HepG2 (cell line): ENCODE measurements at regions not wholly inside any gene's neighbourhood (a gene's known extent, or its start where the extent isn't known, plus 50 kb on each side); places are given as distances from the start of the nearest gene placed in this dataset.

ENCODE experiments used
- CBFB ChIP-seq: sonication (generic); formaldehyde crosslinking; IDR thresholded peaks from 2 replicates; pipeline ENCODE4 v1.4.0; 2020; ENCODE audit warnings: missing genetic modification reagents
- CTCF ChIP-seq: sonication (generic); formaldehyde crosslinking; IDR thresholded peaks from 2 replicates; pipeline ENCODE4 v1.5.0; 2020; ENCODE audit warnings: mild to moderate bottlenecking, missing genetic modification reagents, moderate library complexity
- KMT2B ChIP-seq: IDR thresholded peaks from 2 replicates; pipeline ENCODE4 v1.6.1; 2016; ENCODE audit warnings: missing genetic modification reagents, missing compliant biosample characterization
- REST ChIP-seq, 2 experiments: IDR thresholded peaks; 2 replicates each; pipeline ENCODE4 v1.6.1; 2011 to 2012; ENCODE audit warnings: low read length in 2 of 2, borderline replicate concordance in 1 of 2, low read depth in 1 of 2, mild to moderate bottlenecking in 1 of 2, moderate library complexity in 1 of 2
- SIN3B ChIP-seq: fragments of 150-350 bp; IDR thresholded peaks from 2 replicates; pipeline ENCODE4 v1.6.1; 2014; ENCODE audit warnings: low read length
- TAF15 ChIP-seq: fragments of 200-400 bp; formaldehyde crosslinking; IDR thresholded peaks from one replicate; pipeline ENCODE4 v1.6.1; 2018; ENCODE audit warnings: mild to moderate bottlenecking, low read depth, low read length; ENCODE audit not compliant: poor library complexity, severe bottlenecking
- TBX3 ChIP-seq: fragments of 450-650 bp; IDR thresholded peaks from 2 replicates; pipeline ENCODE4 v1.6.1; 2017; ENCODE audit warnings: antibody characterized with exemption, mild to moderate bottlenecking, inconsistent platforms, borderline replicate concordance
- ZBTB7A ChIP-seq: sonication (generic); formaldehyde crosslinking; IDR thresholded peaks from 2 replicates; pipeline ENCODE4 v1.8.0; 2022; ENCODE audit warnings: mild to moderate bottlenecking, missing genetic modification reagents
- ZNF605 ChIP-seq: sonication (generic); formaldehyde crosslinking; IDR thresholded peaks from 2 replicates; pipeline ENCODE4 v1.8.0; 2022; ENCODE audit warnings: mild to moderate bottlenecking, missing genetic modification reagents

GRCh38 chr2:237202288-237203030 lies 116.8 kb downstream of the COPS8 start:
- TF ChIP-seq TAF15 (no peak), ZBTB7A (CRISPR knock-in tag) (no peak), REST (IDR thresholded peaks at IDR 0.05; ENCODE audit: borderline replicate concordance in 1 of 2, low read depth in 1 of 2, low read length in 2 of 2) (no peak), CTCF (CRISPR knock-in tag) (no peak), KMT2B (no peak), TBX3 (no peak), SIN3B (no peak), CBFB (CRISPR knock-in tag) (no peak), ZNF605 (CRISPR knock-in tag) (no peak)
